ENCODE measurements at regions not wholly inside any gene's neighbourhood (a gene's known extent, or its start where the extent isn't known, plus 50 kb on each side); places are given as distances from the start of the nearest gene placed in this dataset.
"Not testable (repeated sequence)": the region's sequence is repeated elsewhere in the genome, so short reads cannot be mapped to it uniquely, and the experiment has no call there.

DNA sequence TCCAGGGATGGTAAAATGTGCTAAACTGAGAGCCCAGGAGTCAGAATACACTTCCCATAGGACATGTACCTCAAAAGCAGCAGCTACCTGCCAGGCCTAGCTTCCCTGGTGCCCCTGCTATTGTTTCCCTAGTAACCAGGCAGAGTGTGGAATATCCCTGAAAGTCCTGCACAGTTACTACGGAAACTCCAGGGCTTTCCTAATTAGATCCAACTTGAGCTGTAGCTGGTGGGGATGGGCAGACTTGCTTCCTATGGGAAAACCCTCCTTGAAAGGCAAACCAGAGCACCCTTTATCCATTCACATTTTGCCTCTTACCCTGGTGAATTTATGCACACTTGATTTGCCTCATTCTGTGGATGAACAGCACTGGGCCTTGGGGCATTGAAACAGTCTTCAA, 559.9 kb upstream of the PBX1 start:
- Histone ChIP-seq H3K4me1 (no peaks in the 10 kb centered on the region), H3K9me3 (peaks cover 0 to 7% (median 2%) of the 10 kb centered on the region in 4 donors), H3K4me3 (no peak overlapping the region), H3K36me3 (no peaks in the 10 kb centered on the region), H3K27me3 (no peaks in the 10 kb centered on the region), H3K27ac (replicated peaks in 1 of 4) (no peak overlapping the region)
- intact Hi-C loops (cut with DNase I): no loop called here
- no peak for TF ChIP-seq POLR2A (IDR thresholded peaks at IDR 0.05; ENCODE audit: low read depth)
- TF ChIP-seq POLR2AphosphoS5 (IDR thresholded peaks at IDR 0.05): no peak
- no peak for TF ChIP-seq EP300 (IDR thresholded peaks at IDR 0.05)
- TF ChIP-seq, protein P1, sequence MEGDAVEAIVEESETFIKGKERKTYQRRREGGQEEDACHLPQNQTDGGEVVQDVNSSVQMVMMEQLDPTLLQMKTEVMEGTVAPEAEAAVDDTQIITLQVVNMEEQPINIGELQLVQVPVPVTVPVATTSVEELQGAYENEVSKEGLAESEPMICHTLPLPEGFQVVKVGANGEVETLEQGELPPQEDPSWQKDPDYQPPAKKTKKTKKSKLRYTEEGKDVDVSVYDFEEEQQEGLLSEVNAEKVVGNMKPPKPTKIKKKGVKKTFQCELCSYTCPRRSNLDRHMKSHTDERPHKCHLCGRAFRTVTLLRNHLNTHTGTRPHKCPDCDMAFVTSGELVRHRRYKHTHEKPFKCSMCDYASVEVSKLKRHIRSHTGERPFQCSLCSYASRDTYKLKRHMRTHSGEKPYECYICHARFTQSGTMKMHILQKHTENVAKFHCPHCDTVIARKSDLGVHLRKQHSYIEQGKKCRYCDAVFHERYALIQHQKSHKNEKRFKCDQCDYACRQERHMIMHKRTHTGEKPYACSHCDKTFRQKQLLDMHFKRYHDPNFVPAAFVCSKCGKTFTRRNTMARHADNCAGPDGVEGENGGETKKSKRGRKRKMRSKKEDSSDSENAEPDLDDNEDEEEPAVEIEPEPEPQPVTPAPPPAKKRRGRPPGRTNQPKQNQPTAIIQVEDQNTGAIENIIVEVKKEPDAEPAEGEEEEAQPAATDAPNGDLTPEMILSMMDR (IDR thresholded peaks at IDR 0.05): no peak
- 100% methylated on average over 1 of the region's 1 CpG for WGBS
- DNase-seq (ENCODE audit: extremely low spot score): no peak

DNA sequence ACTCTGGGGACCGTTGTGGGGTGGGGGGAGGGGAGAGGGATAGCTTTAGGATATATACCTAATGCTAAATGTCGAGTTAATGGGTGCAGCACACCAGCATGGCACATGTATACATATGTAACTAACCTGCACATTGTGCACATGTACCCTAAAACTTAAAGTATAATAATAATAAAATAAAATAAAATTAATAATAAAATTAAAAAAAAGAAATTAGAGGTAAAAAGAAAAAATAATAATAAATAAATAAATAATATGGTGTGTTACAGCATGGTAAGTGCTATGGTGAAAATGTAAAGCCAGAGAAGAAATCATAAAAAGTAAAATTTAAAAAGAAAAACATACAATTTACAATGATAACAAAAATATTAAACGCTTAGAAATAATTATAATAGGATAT, 552.8 kb upstream of the PBX1 start:
- H3K27me3 ChIP-seq; H3K36me3 ChIP-seq; DNase-seq (ENCODE audit: extremely low spot score); H3K4me1 ChIP-seq; intact Hi-C loops (cut with DNase I); H3K4me3 ChIP-seq; H3K27ac ChIP-seq (replicated peaks in 1 of 4): not testable (repeated sequence)
- 86% methylated on average over 3 of the region's 3 CpGs for WGBS
- H3K9me3 ChIP-seq: peaks cover 0 to 13% (median 3%) of the 10 kb centered on the region in 4 donors

DNA sequence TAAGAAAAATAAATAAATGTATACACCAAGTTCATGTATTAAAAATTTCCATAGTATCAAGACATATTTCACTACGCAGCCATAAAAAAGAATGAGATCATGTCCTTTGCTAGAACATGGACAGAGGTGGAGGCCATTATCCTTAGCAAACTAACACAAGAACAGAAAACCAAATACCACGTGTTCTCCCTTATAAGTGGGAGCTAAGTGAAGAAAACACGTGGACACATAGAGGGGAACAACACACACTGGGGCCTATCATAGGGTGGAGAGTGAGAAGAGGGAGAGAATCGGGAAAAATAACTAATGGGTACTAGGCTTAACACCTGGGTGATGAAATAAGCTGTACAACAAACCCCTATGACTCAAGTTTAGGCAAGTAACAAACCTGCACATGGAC, 552.4 kb upstream of the PBX1 start:
- TF ChIP-seq, protein P1 (IDR thresholded peaks at IDR 0.05): no peak
- TF ChIP-seq EP300 (IDR thresholded peaks at IDR 0.05): no peak
- Histone ChIP-seq H3K4me3 (no peak overlapping the region), H3K27me3 (no peaks in the 10 kb centered on the region), H3K9me3 (peaks cover 0 to 12% (median 5%) of the 10 kb centered on the region in 4 donors), H3K36me3 (no peaks in the 10 kb centered on the region), H3K4me1 (no peaks in the 10 kb centered on the region), H3K27ac (replicated peaks in 1 of 4) (no peak overlapping the region)
- 82% methylated on average over 4 of the region's 4 CpGs for WGBS
- DNase-seq (ENCODE audit: extremely low spot score): no peak
- intact Hi-C loops (cut with DNase I): no loop called here

DNA sequence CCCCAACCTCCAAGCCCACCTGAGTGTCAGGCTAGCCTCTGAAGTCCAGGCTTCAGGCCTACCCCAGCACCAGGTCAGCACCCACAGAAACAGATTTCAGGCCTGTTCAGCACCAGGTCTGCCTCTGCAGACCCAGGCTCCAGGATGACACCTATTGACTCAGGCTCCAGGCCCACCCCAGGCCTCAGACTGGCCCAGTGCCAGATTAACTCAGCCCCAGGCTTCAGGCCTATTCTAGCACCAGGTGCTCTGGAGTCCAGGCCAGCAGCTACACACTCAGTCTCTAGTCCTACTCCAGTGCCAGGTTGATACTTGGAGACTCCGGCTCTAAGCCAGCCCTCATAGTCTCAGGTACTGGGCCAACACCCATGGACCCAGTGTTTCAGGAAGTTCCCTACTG, 541.7 kb upstream of the PBX1 start:
- 83% methylated on average over 1 of the region's 1 CpG for WGBS
- no peaks in the 10 kb centered on the region for H3K4me1 ChIP-seq
- intact Hi-C loops (cut with DNase I): no loop called here
- no peak overlapping the region for H3K27ac ChIP-seq (replicated peaks in 1 of 4)
- DNase-seq (ENCODE audit: extremely low spot score): no peak
- no peaks in the 10 kb centered on the region for H3K27me3 ChIP-seq
- no peak for TF ChIP-seq POLR2AphosphoS5 (IDR thresholded peaks at IDR 0.05)
- TF ChIP-seq, protein P1 (IDR thresholded peaks at IDR 0.05): no peak
- TF ChIP-seq POLR2A (IDR thresholded peaks at IDR 0.05; ENCODE audit: low read depth): no peak
- no peak for TF ChIP-seq EP300 (IDR thresholded peaks at IDR 0.05)
- peaks cover 0 to 12% (median 3%) of the 10 kb centered on the region in 4 donors for H3K9me3 ChIP-seq
- H3K36me3 ChIP-seq: no peaks in the 10 kb centered on the region
- H3K4me3 ChIP-seq: no peak overlapping the region

DNA sequence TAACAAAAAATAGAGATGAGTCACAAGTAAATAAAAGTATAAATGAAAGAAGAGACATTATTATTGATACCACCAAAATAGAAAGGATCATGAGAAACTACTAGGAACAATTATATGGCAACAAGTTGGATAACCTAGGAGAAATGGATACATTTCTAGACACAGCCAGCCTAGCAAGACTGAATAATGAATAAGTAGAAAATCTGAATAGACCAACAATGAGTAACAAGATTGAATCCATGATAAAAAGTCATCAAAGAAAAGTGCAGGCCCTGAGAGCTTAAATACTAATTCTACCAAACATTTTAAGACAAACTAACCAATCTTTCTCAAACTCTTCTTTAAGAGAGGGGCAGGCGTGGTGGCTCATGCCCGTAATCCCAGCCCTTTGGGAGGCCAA, 538.6 kb upstream of the PBX1 start:
- H3K9me3 ChIP-seq: peaks cover 0 to 11% (median 3%) of the 10 kb centered on the region in 4 donors
- H3K27me3 ChIP-seq: no peaks in the 10 kb centered on the region
- H3K27ac ChIP-seq (replicated peaks in 1 of 4): no peak overlapping the region
- H3K4me1 ChIP-seq: no peaks in the 10 kb centered on the region
- H3K4me3 ChIP-seq: no peak overlapping the region
- intact Hi-C loops (cut with DNase I): no loop called here
- DNase-seq (ENCODE audit: extremely low spot score): no peak
- H3K36me3 ChIP-seq: no peaks in the 10 kb centered on the region
- TF ChIP-seq POLR2A (IDR thresholded peaks at IDR 0.05; ENCODE audit: low read depth): no peak
- TF ChIP-seq, protein P1 (IDR thresholded peaks at IDR 0.05): no peak
- TF ChIP-seq EP300 (IDR thresholded peaks at IDR 0.05): no peak
- TF ChIP-seq POLR2AphosphoS5 (IDR thresholded peaks at IDR 0.05): no peak
- WGBS: 46% methylated on average over 2 of the region's 2 CpGs
